Fibroblast of pulmonary artery (primary cell): ENCODE measurements at regions not wholly inside any gene's neighbourhood (a gene's known extent, or its start where the extent isn't known, plus 50 kb on each side); places are given as distances from the start of the nearest gene placed in this dataset.

Source experiments
- DNase-seq: peaks from one replicate; pipeline ENCODE4 v3.0.0-alpha.2; 2010; ENCODE audit warnings: low read depth
- H3K4me3 ChIP-seq: replicated peaks from 2 replicates; pipeline ENCODE4 v1.5.1; 2011; ENCODE audit warnings: low read depth, mild to moderate bottlenecking, control low read depth, low read length, moderate library complexity
- CTCF ChIP-seq: IDR thresholded peaks from 2 replicates; pipeline ENCODE4 v1.5.1; 2011; ENCODE audit warnings: mild to moderate bottlenecking, control low read depth, low read length, inconsistent platforms; ENCODE audit errors: missing control alignments

GRCh38 chr20:60570481-60571277 is 612.5 kb downstream of the CDH26 start:
- DNase-seq: no peak
- no peak for TF ChIP-seq CTCF
- H3K4me3 ChIP-seq: no peak overlapping the region

GRCh38 chr20:60573003-60573680 is 614.9 kb downstream of the CDH26 start:
- no peak overlapping the region for H3K4me3 ChIP-seq
- TF ChIP-seq CTCF: no peak
- no peak for DNase-seq

- DNase-seq: no peak
- TF ChIP-seq CTCF: no peak
- H3K4me3 ChIP-seq: no peak overlapping the region
Measured at GRCh38 chr20:60576236-60576635, 618.0 kb downstream of the CDH26 start.

GRCh38 chr20:60579941-60580515 is 621.8 kb downstream of the CDH26 start:
- no peak for DNase-seq
- TF ChIP-seq CTCF: no peak
- no peak overlapping the region for H3K4me3 ChIP-seq

GRCh38 chr20:60581606-60582115 is 623.4 kb downstream of the CDH26 start:
- DNase-seq: no peak
- no peak overlapping the region for H3K4me3 ChIP-seq
- TF ChIP-seq CTCF: no peak

GRCh38 chr20:60583741-60584140 is 625.5 kb downstream of the CDH26 start:
- no peak for DNase-seq
- no peak for TF ChIP-seq CTCF
- H3K4me3 ChIP-seq: no peak overlapping the region
